Testis (tissue), 2 donors: ENCODE measurements at regions not wholly inside any gene's neighbourhood (a gene's known extent, or its start where the extent isn't known, plus 50 kb on each side); places are given as distances from the start of the nearest gene placed in this dataset.

Experiments
- CTCF ChIP-seq, 3 experiments: fragments of 450-650 bp in 2 of 3; fragments of 200-600 bp in 1 of 3; sonication (generic) in 1 of 3; IDR thresholded peaks; one replicate each; pipeline ENCODE4 v1.5.1; 2016 to 2019; ENCODE audit warnings: antibody characterized with exemption in 3 of 3, mild to moderate bottlenecking in 2 of 3, moderate library complexity in 1 of 3
- POLR2A ChIP-seq: fragments of 450-650 bp; IDR thresholded peaks from one replicate; pipeline ENCODE4 v1.6.1; 2017; ENCODE audit warnings: antibody characterized with exemption, mild to moderate bottlenecking, moderate library complexity

GRCh38 chr15:85993116-85993515 is 86.6 kb upstream of the AGBL1 start:
- TF ChIP-seq CTCF (IDR thresholded peaks at IDR 0.05), result no peak
- TF ChIP-seq POLR2A, result no peak
